ENCODE measurements at regions not wholly inside any gene's neighbourhood (a gene's known extent, or its start where the extent isn't known, plus 50 kb on each side); places are given as distances from the start of the nearest gene placed in this dataset.

- no peak overlapping the region for H3K4me3 ChIP-seq
- no peaks in the 10 kb centered on the region for H3K27me3 ChIP-seq (ENCODE audit: insufficient read depth in 3 of 3, low read length in 2 of 3)
- intact Hi-C loops (cut with DNase I), result loop anchor here (5.0 to 10.0 kb wide), 4 partner anchors 49 to 363 kb away; no protein-coding TSS in a partner anchor
Measured at GRCh38 chr5:91228188-91228587, 154.9 kb downstream of the ARRDC3 start.

GRCh38 chr5:91225848-91226686, 157.1 kb downstream of the ARRDC3 start:
- 76 to 79% (median 79%) methylated on average over 10 of the region's 10 CpGs for WGBS, 3 donors
- no peaks in the 10 kb centered on the region for H3K36me3 ChIP-seq (ENCODE audit: insufficient read depth in 1 of 2, low read depth in 1 of 2)
- no peaks in the 10 kb centered on the region for H3K4me1 ChIP-seq
- H3K27ac ChIP-seq, result no peak overlapping the region
- DNase-seq (no peak), ATAC-seq (peak; percentile 51 to 85 (median 68))
- H3K27me3 ChIP-seq (ENCODE audit: insufficient read depth in 3 of 3, low read length in 2 of 3), result no peaks in the 10 kb centered on the region
- no peaks in the 10 kb centered on the region for H3K9me3 ChIP-seq
- TF ChIP-seq, protein P1, sequence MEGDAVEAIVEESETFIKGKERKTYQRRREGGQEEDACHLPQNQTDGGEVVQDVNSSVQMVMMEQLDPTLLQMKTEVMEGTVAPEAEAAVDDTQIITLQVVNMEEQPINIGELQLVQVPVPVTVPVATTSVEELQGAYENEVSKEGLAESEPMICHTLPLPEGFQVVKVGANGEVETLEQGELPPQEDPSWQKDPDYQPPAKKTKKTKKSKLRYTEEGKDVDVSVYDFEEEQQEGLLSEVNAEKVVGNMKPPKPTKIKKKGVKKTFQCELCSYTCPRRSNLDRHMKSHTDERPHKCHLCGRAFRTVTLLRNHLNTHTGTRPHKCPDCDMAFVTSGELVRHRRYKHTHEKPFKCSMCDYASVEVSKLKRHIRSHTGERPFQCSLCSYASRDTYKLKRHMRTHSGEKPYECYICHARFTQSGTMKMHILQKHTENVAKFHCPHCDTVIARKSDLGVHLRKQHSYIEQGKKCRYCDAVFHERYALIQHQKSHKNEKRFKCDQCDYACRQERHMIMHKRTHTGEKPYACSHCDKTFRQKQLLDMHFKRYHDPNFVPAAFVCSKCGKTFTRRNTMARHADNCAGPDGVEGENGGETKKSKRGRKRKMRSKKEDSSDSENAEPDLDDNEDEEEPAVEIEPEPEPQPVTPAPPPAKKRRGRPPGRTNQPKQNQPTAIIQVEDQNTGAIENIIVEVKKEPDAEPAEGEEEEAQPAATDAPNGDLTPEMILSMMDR (IDR thresholded peaks at IDR 0.05), result peak; percentile 48
- intact Hi-C loops (cut with DNase I), result loop anchor here (2.0 to 10.0 kb wide), 5 partner anchors 51 to 361 kb away; no protein-coding TSS in a partner anchor
- no peak overlapping the region for H3K4me3 ChIP-seq

More at GRCh38 chr5:91228188-91228587, 154.9 kb downstream of the ARRDC3 start:
- 81 to 97% (median 88%) methylated on average over 1 of the region's 1 CpG for WGBS, 3 donors
- H3K4me1 ChIP-seq, result no peaks in the 10 kb centered on the region
- no peaks in the 10 kb centered on the region for H3K9me3 ChIP-seq
- TF ChIP-seq, protein P1 (IDR thresholded peaks at IDR 0.05), result no peak
- ATAC-seq (no peak), DNase-seq (no peak)
- no peak overlapping the region for H3K27ac ChIP-seq
- H3K36me3 ChIP-seq (ENCODE audit: insufficient read depth in 1 of 2, low read depth in 1 of 2), result no peaks in the 10 kb centered on the region

DNA sequence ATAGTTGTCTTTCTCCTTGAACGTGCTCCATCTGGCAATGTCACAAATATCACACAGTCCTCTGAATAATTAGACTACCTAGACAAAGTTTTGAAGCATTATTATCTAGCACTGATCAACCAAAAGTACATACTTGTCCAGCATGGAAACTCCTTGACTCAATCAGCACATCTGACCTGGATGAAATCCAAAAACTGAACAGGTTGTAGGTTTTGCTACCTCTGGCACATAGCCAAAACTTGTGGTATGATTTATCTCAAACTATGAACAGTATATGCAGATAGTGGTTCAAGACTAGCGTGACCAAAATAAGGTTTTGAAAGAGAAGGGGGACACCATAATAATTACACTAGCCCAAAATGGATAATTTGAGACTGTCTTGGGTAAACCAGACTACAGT, 158.1 kb downstream of the ARRDC3 start:
- Histone ChIP-seq H3K4me1 (no peaks in the 10 kb centered on the region), H3K36me3 (ENCODE audit: insufficient read depth in 1 of 2, low read depth in 1 of 2) (no peaks in the 10 kb centered on the region), H3K27ac (no peak overlapping the region), H3K27me3 (ENCODE audit: insufficient read depth in 3 of 3, low read length in 2 of 3) (no peaks in the 10 kb centered on the region), H3K9me3 (no peaks in the 10 kb centered on the region), H3K4me3 (no peak overlapping the region)
- intact Hi-C loops (cut with DNase I), result loop anchor here (5.0 to 10.0 kb wide), 5 partner anchors 52 to 360 kb away; no protein-coding TSS in a partner anchor
- TF ChIP-seq, protein P1 (IDR thresholded peaks at IDR 0.05), result no peak
- DNase-seq (no peak), ATAC-seq (no peak)
- WGBS, 3 donors, result 76 to 84% (median 77%) methylated on average over 2 of the region's 2 CpGs

GRCh38 chr5:91224456-91224855, 158.7 kb downstream of the ARRDC3 start:
- no peaks in the 10 kb centered on the region for H3K4me1 ChIP-seq
- DNase-seq, result no peak
- H3K9me3 ChIP-seq, result no peaks in the 10 kb centered on the region
- H3K36me3 ChIP-seq (ENCODE audit: insufficient read depth in 1 of 2, low read depth in 1 of 2), result no peaks in the 10 kb centered on the region
- no peak for ATAC-seq
- no peak overlapping the region for H3K27ac ChIP-seq
- H3K4me3 ChIP-seq, result no peak overlapping the region
- WGBS, 3 donors, result 97 to 100% (median 98%) methylated on average over 1 of the region's 1 CpG
- intact Hi-C loops (cut with DNase I), result loop anchor here in 1 of 2 donors (5.0 to 10.0 kb wide), 3 partner anchors 122 to 360 kb away; no protein-coding TSS in a partner anchor
- TF ChIP-seq, protein P1 (IDR thresholded peaks at IDR 0.05), result no peak
- no peaks in the 10 kb centered on the region for H3K27me3 ChIP-seq (ENCODE audit: insufficient read depth in 3 of 3, low read length in 2 of 3)
